ENCODE measurements at regions not wholly inside any gene's neighbourhood (a gene's known extent, or its start where the extent isn't known, plus 50 kb on each side); places are given as distances from the start of the nearest gene placed in this dataset.

GRCh38 chr5:98066910-98067309, 706.6 kb upstream of the RGMB start:
- no peaks in the 10 kb centered on the region for H3K9me3 ChIP-seq
- intact Hi-C loops (cut with DNase I; ENCODE audit: low total_unique reads) = no loop called here
- H3K36me3 ChIP-seq = no peaks in the 10 kb centered on the region
- no peaks in the 10 kb centered on the region for H3K27me3 ChIP-seq
- no peak for TF ChIP-seq CTCF (IDR thresholded peaks at IDR 0.05)
- no peak for TF ChIP-seq POLR2A (IDR thresholded peaks at IDR 0.05)
- no peak for DNase-seq
- H3K4me1 ChIP-seq = no peaks in the 10 kb centered on the region
- no peak overlapping the region for H3K4me3 ChIP-seq
- no peak overlapping the region for H3K27ac ChIP-seq

- Histone ChIP-seq H3K27ac (no peak overlapping the region), H3K27me3 (no peaks in the 10 kb centered on the region), H3K4me3 (no peak overlapping the region), H3K9me3 (no peaks in the 10 kb centered on the region), H3K4me1 (no peaks in the 10 kb centered on the region), H3K36me3 (no peaks in the 10 kb centered on the region)
- DNase-seq = no peak
- TF ChIP-seq POLR2A (IDR thresholded peaks at IDR 0.05) (no peak), CTCF (IDR thresholded peaks at IDR 0.05) (no peak)
- intact Hi-C loops (cut with DNase I; ENCODE audit: low total_unique reads) = no loop called here
These were observed 703.5 kb upstream of the RGMB start for GRCh38 chr5:98069876-98070512.

GRCh38 chr5:98072921-98073320, 700.5 kb upstream of the RGMB start:
- TF ChIP-seq CTCF (IDR thresholded peaks at IDR 0.05) (no peak), POLR2A (IDR thresholded peaks at IDR 0.05) (no peak)
- H3K27ac ChIP-seq = no peak overlapping the region
- no peaks in the 10 kb centered on the region for H3K9me3 ChIP-seq
- H3K27me3 ChIP-seq = no peaks in the 10 kb centered on the region
- no peaks in the 10 kb centered on the region for H3K36me3 ChIP-seq
- DNase-seq = no peak
- H3K4me1 ChIP-seq = no peaks in the 10 kb centered on the region
- H3K4me3 ChIP-seq = no peak overlapping the region
- intact Hi-C loops (cut with DNase I; ENCODE audit: low total_unique reads) = no loop called here

- no peak for DNase-seq
- H3K4me1 ChIP-seq = no peaks in the 10 kb centered on the region
- intact Hi-C loops (cut with DNase I; ENCODE audit: low total_unique reads) = no loop called here
These were observed 697.0 kb upstream of the RGMB start for GRCh38 chr5:98076501-98076900.

GRCh38 chr5:98085593-98085992, 687.9 kb upstream of the RGMB start:
- no peak overlapping the region for H3K4me3 ChIP-seq
- DNase-seq = no peak
- H3K27ac ChIP-seq = no peak overlapping the region
- no peaks in the 10 kb centered on the region for H3K9me3 ChIP-seq
- no peaks in the 10 kb centered on the region for H3K27me3 ChIP-seq
- H3K4me1 ChIP-seq = no peaks in the 10 kb centered on the region
- H3K36me3 ChIP-seq = no peaks in the 10 kb centered on the region
- TF ChIP-seq CTCF (IDR thresholded peaks at IDR 0.05) = no peak
- TF ChIP-seq POLR2A (IDR thresholded peaks at IDR 0.05) = no peak
- intact Hi-C loops (cut with DNase I; ENCODE audit: low total_unique reads) = no loop called here

More at GRCh38 chr5:98076501-98076900, 697.0 kb upstream of the RGMB start:
- Histone ChIP-seq H3K9me3 (no peaks in the 10 kb centered on the region), H3K4me3 (no peak overlapping the region), H3K27ac (no peak overlapping the region), H3K36me3 (no peaks in the 10 kb centered on the region), H3K27me3 (no peaks in the 10 kb centered on the region)
- TF ChIP-seq POLR2A (IDR thresholded peaks at IDR 0.05) (no peak), CTCF (IDR thresholded peaks at IDR 0.05) (no peak)

Data from uterus (tissue), 3 donors.